Gastrocnemius medialis (tissue), 4 donors: ENCODE measurements at regions not wholly inside any gene's neighbourhood (a gene's known extent, or its start where the extent isn't known, plus 50 kb on each side); places are given as distances from the start of the nearest gene placed in this dataset.

Experiments used
- CTCF ChIP-seq, 5 experiments: fragments of 450-650 bp in 3 of 5; fragments of 200-600 bp in 2 of 5; sonication (generic) in 2 of 5; IDR thresholded peaks in 4 of 5; conservative IDR thresholded peaks in 1 of 5; 1 replicate in 4 of 5; 2 replicates in 1 of 5; pipeline ENCODE4 v1.5.1; 2016 to 2019; ENCODE audit warnings: antibody characterized with exemption in 5 of 5, mild to moderate bottlenecking in 3 of 5, moderate library complexity in 3 of 5
- POLR2A ChIP-seq, 2 donors: fragments of 450-650 bp; IDR thresholded peaks; one replicate each; pipeline ENCODE4 v1.6.1; 2017; ENCODE audit warnings: antibody characterized with exemption in 2 of 2, mild to moderate bottlenecking in 2 of 2, moderate library complexity in 2 of 2

- TF ChIP-seq POLR2A (IDR thresholded peaks at IDR 0.05) (no peak), CTCF (IDR thresholded peaks at IDR 0.05 in 4 of 5, conservative IDR thresholded peaks at IDR 0.05 in 1 of 5) (no peak)
Measured at GRCh38 chrX:87846956-87847355, 329.4 kb downstream of the KLHL4 start.
